ENCODE measurements at regions not wholly inside any gene's neighbourhood (a gene's known extent, or its start where the extent isn't known, plus 50 kb on each side); places are given as distances from the start of the nearest gene placed in this dataset.

GRCh38 chr9:79236466-79236865 is 335.3 kb upstream of the TLE4 start:
- no peaks in the 10 kb centered on the region for H3K36me3 ChIP-seq (ENCODE audit: control insufficient read depth in 1 of 2, insufficient read depth in 2 of 2, low read depth in 1 of 2, low read length in 2 of 2)
- WGBS, result 69% methylated on average over 2 of the region's 2 CpGs

DNA sequence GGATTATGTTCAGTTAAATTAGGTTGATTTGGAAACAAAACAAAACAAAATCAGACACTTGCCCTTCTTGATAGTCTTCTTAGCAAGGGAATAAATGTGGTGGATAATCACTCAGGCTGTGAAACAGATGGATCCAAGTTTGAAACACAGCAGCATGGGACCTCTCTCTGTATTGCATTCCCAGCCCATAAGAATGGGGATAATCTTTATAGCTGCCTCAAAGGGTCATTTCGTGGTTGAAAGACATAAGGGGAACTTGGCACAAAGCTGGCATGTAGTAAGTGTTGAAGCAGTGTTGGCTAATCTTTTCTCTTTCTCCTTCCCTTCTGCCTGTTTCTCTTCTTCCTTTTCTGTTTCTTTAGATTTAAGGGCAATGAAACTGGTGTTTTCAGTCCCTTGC is 333.9 kb upstream of the TLE4 start:
- Histone ChIP-seq H2BK5ac (ENCODE audit: low read depth, low read length, poor library complexity, severe bottlenecking) (no peak overlapping the region), H3K27ac (ENCODE audit: low read length, poor library complexity, severe bottlenecking) (no peak overlapping the region)

More at GRCh38 chr9:79236466-79236865, 335.3 kb upstream of the TLE4 start:
- Histone ChIP-seq H3K27ac (ENCODE audit: low read length, poor library complexity, severe bottlenecking) (no peak overlapping the region), H2BK12ac (ENCODE audit: low read length in 2 of 2) (no peak overlapping the region), H4K8ac (ENCODE audit: low read length) (no peak overlapping the region), H3K14ac (ENCODE audit: low read length in 2 of 2) (no peak overlapping the region), H3K23ac (ENCODE audit: low read length in 2 of 2) (no peak overlapping the region), H2AK5ac (ENCODE audit: low read length, severe bottlenecking) (no peak overlapping the region), H2BK15ac (ENCODE audit: low read depth, poor library complexity, severe bottlenecking) (no peak overlapping the region), H3K4me2 (ENCODE audit: low read length, poor library complexity, severe bottlenecking) (no peak overlapping the region), H3K79me1 (replicated peaks; ENCODE audit: low read length, poor library complexity, severe bottlenecking) (no peaks in the 10 kb centered on the region), H3K4me1 (ENCODE audit: control insufficient read depth, insufficient read depth, low read depth, low read length) (no peaks in the 10 kb centered on the region), H2BK120ac (ENCODE audit: low read depth, low read length) (no peak overlapping the region), H2AFZ (ENCODE audit: low read depth, low read length) (no peak overlapping the region), H4K91ac (ENCODE audit: low read length) (no peak overlapping the region), H3K4ac (ENCODE audit: low read depth in 1 of 2, low read length in 2 of 2) (no peak overlapping the region), H3K18ac (ENCODE audit: low read depth in 1 of 2, low read length in 2 of 2) (no peak overlapping the region), H3K27me3 (ENCODE audit: control insufficient read depth in 1 of 2, insufficient read depth in 1 of 2, low read length in 2 of 2) (no peaks in the 10 kb centered on the region), H3K9me3 (ENCODE audit: control insufficient read depth, low read length) (no peaks in the 10 kb centered on the region), H2BK5ac (ENCODE audit: low read depth, low read length, poor library complexity, severe bottlenecking) (no peak overlapping the region), H3K9ac (ENCODE audit: low read length) (no peak overlapping the region), H3K4me3 (ENCODE audit: insufficient read depth in 1 of 2, low read depth in 1 of 2, low read length in 2 of 2) (no peak overlapping the region)
- no peak for DNase-seq

DNA sequence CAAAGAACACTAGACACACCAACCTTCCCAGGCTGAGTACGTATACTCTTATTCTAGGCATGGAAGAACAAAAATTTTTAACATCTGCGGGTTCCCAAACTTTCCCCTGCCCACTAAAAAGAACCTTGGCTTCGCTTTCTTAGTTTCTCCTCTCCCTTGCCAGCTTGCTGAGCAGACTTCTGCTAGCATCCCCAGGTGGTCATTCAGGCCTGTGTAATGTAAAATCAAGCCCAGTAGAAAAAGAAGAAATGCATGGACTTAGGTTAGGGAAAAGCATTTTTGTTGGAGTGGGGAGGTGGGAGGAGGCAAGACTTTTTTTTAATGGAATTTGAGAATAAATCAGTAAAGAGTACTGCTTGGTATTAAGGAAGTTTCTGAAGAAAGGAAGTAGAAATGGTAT is 331.0 kb upstream of the TLE4 start:
- DNase-seq, result no peak
- Histone ChIP-seq H3K79me1 (replicated peaks; ENCODE audit: low read length, poor library complexity, severe bottlenecking) (no peaks in the 10 kb centered on the region), H3K4ac (ENCODE audit: low read depth in 1 of 2, low read length in 2 of 2) (no peak overlapping the region), H3K4me1 (ENCODE audit: control insufficient read depth, insufficient read depth, low read depth, low read length) (no peaks in the 10 kb centered on the region), H3K18ac (ENCODE audit: low read depth in 1 of 2, low read length in 2 of 2) (no peak overlapping the region), H3K9ac (ENCODE audit: low read length) (no peak overlapping the region), H3K4me2 (ENCODE audit: low read length, poor library complexity, severe bottlenecking) (no peak overlapping the region), H3K9me3 (ENCODE audit: control insufficient read depth, low read length) (no peaks in the 10 kb centered on the region), H2AFZ (ENCODE audit: low read depth, low read length) (no peak overlapping the region), H2BK120ac (ENCODE audit: low read depth, low read length) (no peak overlapping the region), H2BK12ac (ENCODE audit: low read length in 2 of 2) (no peak overlapping the region), H2BK15ac (ENCODE audit: low read depth, poor library complexity, severe bottlenecking) (no peak overlapping the region), H3K14ac (ENCODE audit: low read length in 2 of 2) (no peak overlapping the region), H3K27me3 (ENCODE audit: control insufficient read depth in 1 of 2, insufficient read depth in 1 of 2, low read length in 2 of 2) (peaks cover 0 to 5% of the 10 kb centered on the region in 2 experiments), H2BK5ac (ENCODE audit: low read depth, low read length, poor library complexity, severe bottlenecking) (no peak overlapping the region), H3K4me3 (ENCODE audit: insufficient read depth in 1 of 2, low read depth in 1 of 2, low read length in 2 of 2) (no peak overlapping the region), H4K8ac (ENCODE audit: low read length) (no peak overlapping the region), H3K27ac (ENCODE audit: low read length, poor library complexity, severe bottlenecking) (no peak overlapping the region), H3K36me3 (ENCODE audit: control insufficient read depth in 1 of 2, insufficient read depth in 2 of 2, low read depth in 1 of 2, low read length in 2 of 2) (no peaks in the 10 kb centered on the region), H3K23ac (ENCODE audit: low read length in 2 of 2) (no peak overlapping the region), H2AK5ac (ENCODE audit: low read length, severe bottlenecking) (no peak overlapping the region), H4K91ac (ENCODE audit: low read length) (no peak overlapping the region)
- 92% methylated on average over 3 of the region's 3 CpGs for WGBS

More for the DNA sequence above, 333.9 kb upstream of the TLE4 start:
- H3K79me1 ChIP-seq (replicated peaks; ENCODE audit: low read length, poor library complexity, severe bottlenecking), result no peaks in the 10 kb centered on the region
- no peak overlapping the region for H2AK5ac ChIP-seq (ENCODE audit: low read length, severe bottlenecking)
- no peak overlapping the region for H2AFZ ChIP-seq (ENCODE audit: low read depth, low read length)
- H3K9me3 ChIP-seq (ENCODE audit: control insufficient read depth, low read length), result no peaks in the 10 kb centered on the region
- no peaks in the 10 kb centered on the region for H3K4me1 ChIP-seq (ENCODE audit: control insufficient read depth, insufficient read depth, low read depth, low read length)
- no peak for DNase-seq
- no peak overlapping the region for H3K9ac ChIP-seq (ENCODE audit: low read length)
- no peaks in the 10 kb centered on the region for H3K36me3 ChIP-seq (ENCODE audit: control insufficient read depth in 1 of 2, insufficient read depth in 2 of 2, low read depth in 1 of 2, low read length in 2 of 2)
- no peak overlapping the region for H4K91ac ChIP-seq (ENCODE audit: low read length)
- H2BK12ac ChIP-seq (ENCODE audit: low read length in 2 of 2), result no peak overlapping the region
- H3K14ac ChIP-seq (ENCODE audit: low read length in 2 of 2), result no peak overlapping the region
- no peak overlapping the region for H3K4me2 ChIP-seq (ENCODE audit: low read length, poor library complexity, severe bottlenecking)
- H3K18ac ChIP-seq (ENCODE audit: low read depth in 1 of 2, low read length in 2 of 2), result no peak overlapping the region
- no peak overlapping the region for H4K8ac ChIP-seq (ENCODE audit: low read length)
- no peak overlapping the region for H2BK15ac ChIP-seq (ENCODE audit: low read depth, poor library complexity, severe bottlenecking)
- no peak overlapping the region for H3K23ac ChIP-seq (ENCODE audit: low read length in 2 of 2)
- H3K4me3 ChIP-seq (ENCODE audit: insufficient read depth in 1 of 2, low read depth in 1 of 2, low read length in 2 of 2), result no peak overlapping the region
- no peak overlapping the region for H2BK120ac ChIP-seq (ENCODE audit: low read depth, low read length)
- peaks cover 0 to 5% of the 10 kb centered on the region in 2 experiments for H3K27me3 ChIP-seq (ENCODE audit: control insufficient read depth in 1 of 2, insufficient read depth in 1 of 2, low read length in 2 of 2)
- no peak overlapping the region for H3K4ac ChIP-seq (ENCODE audit: low read depth in 1 of 2, low read length in 2 of 2)
- 100% methylated on average over 1 of the region's 1 CpG for WGBS

GRCh38 chr9:79242489-79242888 is 329.3 kb upstream of the TLE4 start:
- Histone ChIP-seq H2BK120ac (ENCODE audit: low read depth, low read length) (no peak overlapping the region), H3K9ac (ENCODE audit: low read length) (no peak overlapping the region), H3K27ac (ENCODE audit: low read length, poor library complexity, severe bottlenecking) (no peak overlapping the region), H3K79me1 (replicated peaks; ENCODE audit: low read length, poor library complexity, severe bottlenecking) (no peaks in the 10 kb centered on the region), H2BK15ac (ENCODE audit: low read depth, poor library complexity, severe bottlenecking) (no peak overlapping the region), H3K4me2 (ENCODE audit: low read length, poor library complexity, severe bottlenecking) (no peak overlapping the region), H3K36me3 (ENCODE audit: control insufficient read depth in 1 of 2, insufficient read depth in 2 of 2, low read depth in 1 of 2, low read length in 2 of 2) (no peaks in the 10 kb centered on the region), H3K18ac (ENCODE audit: low read depth in 1 of 2, low read length in 2 of 2) (no peak overlapping the region), H4K8ac (ENCODE audit: low read length) (no peak overlapping the region), H3K4ac (ENCODE audit: low read depth in 1 of 2, low read length in 2 of 2) (no peak overlapping the region), H2BK5ac (ENCODE audit: low read depth, low read length, poor library complexity, severe bottlenecking) (no peak overlapping the region), H2BK12ac (ENCODE audit: low read length in 2 of 2) (no peak overlapping the region), H3K4me1 (ENCODE audit: control insufficient read depth, insufficient read depth, low read depth, low read length) (no peaks in the 10 kb centered on the region), H3K23ac (ENCODE audit: low read length in 2 of 2) (no peak overlapping the region), H3K27me3 (ENCODE audit: control insufficient read depth in 1 of 2, insufficient read depth in 1 of 2, low read length in 2 of 2) (peaks cover 0 to 5% of the 10 kb centered on the region in 2 experiments), H4K91ac (ENCODE audit: low read length) (no peak overlapping the region), H3K4me3 (ENCODE audit: insufficient read depth in 1 of 2, low read depth in 1 of 2, low read length in 2 of 2) (no peak overlapping the region), H3K14ac (ENCODE audit: low read length in 2 of 2) (no peak overlapping the region), H2AFZ (ENCODE audit: low read depth, low read length) (no peak overlapping the region), H3K9me3 (ENCODE audit: control insufficient read depth, low read length) (no peaks in the 10 kb centered on the region), H2AK5ac (ENCODE audit: low read length, severe bottlenecking) (no peak overlapping the region)
- DNase-seq, result no peak
- WGBS, result 94% methylated on average over 2 of the region's 2 CpGs
